NCI-H446 treated with DMSO at 0.1 percent for 48 hours (cell line): ENCODE measurements at regions not wholly inside any gene's neighbourhood (a gene's known extent, or its start where the extent isn't known, plus 50 kb on each side); places are given as distances from the start of the nearest gene placed in this dataset.
"Not testable (repeated sequence)": the region's sequence is repeated elsewhere in the genome, so short reads cannot be mapped to it uniquely, and the experiment has no call there.

Source experiments
- DNase-seq: peaks from one replicate; lab custom pipeline; 2025; lab: John Stamatoyannopoulos, UW

GRCh38 chr4:4032364-4032763, 194.4 kb downstream of the OTOP1 start:
- DNase-seq: not testable (repeated sequence)

GRCh38 chr4:4032801-4033605, 193.7 kb downstream of the OTOP1 start:
- not testable (repeated sequence) for DNase-seq

- not testable (repeated sequence) for DNase-seq
Observed at GRCh38 chr4:4037399-4038138, 189.2 kb downstream of the OTOP1 start.

GRCh38 chr4:4045823-4046222, 180.9 kb downstream of the OTOP1 start:
- not testable (repeated sequence) for DNase-seq

- DNase-seq: not testable (repeated sequence)
Observed at GRCh38 chr4:4046686-4047085, 180.0 kb downstream of the OTOP1 start.

GRCh38 chr4:4047202-4047601, 179.5 kb downstream of the OTOP1 start:
- DNase-seq: not testable (repeated sequence)

GRCh38 chr4:4048227-4048626, 178.5 kb downstream of the OTOP1 start:
- DNase-seq: not testable (repeated sequence)

- DNase-seq: not testable (repeated sequence)
Observed at GRCh38 chr4:4050781-4051180, 175.9 kb downstream of the OTOP1 start.

GRCh38 chr4:4052933-4053332, 173.8 kb downstream of the OTOP1 start:
- not testable (repeated sequence) for DNase-seq

GRCh38 chr4:4057226-4057625, 169.5 kb downstream of the OTOP1 start:
- not testable (repeated sequence) for DNase-seq

GRCh38 chr4:4084171-4084570, 142.6 kb downstream of the OTOP1 start:
- DNase-seq: not testable (repeated sequence)

- not testable (repeated sequence) for DNase-seq
Observed at GRCh38 chr4:4089716-4090419, 136.9 kb downstream of the OTOP1 start.

GRCh38 chr4:4090720-4091119, 136.0 kb downstream of the OTOP1 start:
- not testable (repeated sequence) for DNase-seq

GRCh38 chr4:4092159-4092558, 134.6 kb downstream of the OTOP1 start:
- not testable (repeated sequence) for DNase-seq

GRCh38 chr4:4099610-4100009, 127.1 kb downstream of the OTOP1 start:
- DNase-seq: not testable (repeated sequence)

- not testable (repeated sequence) for DNase-seq
Observed at GRCh38 chr4:4106923-4107322, 119.8 kb downstream of the OTOP1 start.

- not testable (repeated sequence) for DNase-seq
Observed at GRCh38 chr4:4107411-4108107, 119.2 kb downstream of the OTOP1 start.

- not testable (repeated sequence) for DNase-seq
Observed at GRCh38 chr4:4115381-4115780, 111.3 kb downstream of the OTOP1 start.

GRCh38 chr4:4116901-4117300, 109.8 kb downstream of the OTOP1 start:
- not testable (repeated sequence) for DNase-seq

GRCh38 chr4:4134368-4134767, 92.4 kb downstream of the OTOP1 start:
- DNase-seq: not testable (repeated sequence)

- DNase-seq: not testable (repeated sequence)
Observed at GRCh38 chr4:4136621-4137020, 90.1 kb downstream of the OTOP1 start.
